ENCODE measurements at regions not wholly inside any gene's neighbourhood (a gene's known extent, or its start where the extent isn't known, plus 50 kb on each side); places are given as distances from the start of the nearest gene placed in this dataset.
"Not testable (repeated sequence)": the region's sequence is repeated elsewhere in the genome, so short reads cannot be mapped to it uniquely, and the experiment has no call there.

- DNase-seq (ENCODE audit: low read depth) = no peak
- H3K4me3 ChIP-seq (ENCODE audit: low read depth, low read length) = no peak overlapping the region
- TF ChIP-seq CTCF (conservative IDR thresholded peaks at IDR 0.05; ENCODE audit: low read depth, low read length) = no peak
Observed at GRCh38 chr15:23797747-23798446, 110.8 kb upstream of the NDN start.

GRCh38 chr15:23801881-23802280, 114.8 kb upstream of the NDN start:
- no peak for TF ChIP-seq CTCF (conservative IDR thresholded peaks at IDR 0.05; ENCODE audit: low read depth, low read length)

GRCh38 chr15:23802896-23803435, 115.9 kb upstream of the NDN start:
- not testable (repeated sequence) for H3K4me3 ChIP-seq (ENCODE audit: low read depth, low read length); DNase-seq (ENCODE audit: low read depth)

More at GRCh38 chr15:23801881-23802280, 114.8 kb upstream of the NDN start:
- DNase-seq (ENCODE audit: low read depth) = no peak
- no peak overlapping the region for H3K4me3 ChIP-seq (ENCODE audit: low read depth, low read length)

GRCh38 chr15:23806980-23807379, 119.9 kb upstream of the NDN start:
- no peak overlapping the region for H3K4me3 ChIP-seq (ENCODE audit: low read depth, low read length)
- no peak for TF ChIP-seq CTCF (conservative IDR thresholded peaks at IDR 0.05; ENCODE audit: low read depth, low read length)
- DNase-seq (ENCODE audit: low read depth) = no peak

GRCh38 chr15:23823508-23823907, 136.4 kb upstream of the NDN start:
- no peak overlapping the region for H3K4me3 ChIP-seq (ENCODE audit: low read depth, low read length)
- TF ChIP-seq CTCF (conservative IDR thresholded peaks at IDR 0.05; ENCODE audit: low read depth, low read length) = no peak
- no peak for DNase-seq (ENCODE audit: low read depth)

- H3K4me3 ChIP-seq (ENCODE audit: low read depth, low read length) = no peak overlapping the region
- TF ChIP-seq CTCF (conservative IDR thresholded peaks at IDR 0.05; ENCODE audit: low read depth, low read length) = no peak
- no peak for DNase-seq (ENCODE audit: low read depth)
Observed at GRCh38 chr15:23828786-23829185, 141.7 kb upstream of the NDN start.

GRCh38 chr15:23835953-23836352, 148.8 kb upstream of the NDN start:
- no peak for TF ChIP-seq CTCF (conservative IDR thresholded peaks at IDR 0.05; ENCODE audit: low read depth, low read length)
- DNase-seq (ENCODE audit: low read depth) = no peak

More at GRCh38 chr15:23835953-23836352, 148.8 kb upstream of the NDN start:
- no peak overlapping the region for H3K4me3 ChIP-seq (ENCODE audit: low read depth, low read length)

Measured in epithelial cell of proximal tubule (primary cell).